ENCODE measurements at regions not wholly inside any gene's neighbourhood (a gene's known extent, or its start where the extent isn't known, plus 50 kb on each side); places are given as distances from the start of the nearest gene placed in this dataset.

DNA sequence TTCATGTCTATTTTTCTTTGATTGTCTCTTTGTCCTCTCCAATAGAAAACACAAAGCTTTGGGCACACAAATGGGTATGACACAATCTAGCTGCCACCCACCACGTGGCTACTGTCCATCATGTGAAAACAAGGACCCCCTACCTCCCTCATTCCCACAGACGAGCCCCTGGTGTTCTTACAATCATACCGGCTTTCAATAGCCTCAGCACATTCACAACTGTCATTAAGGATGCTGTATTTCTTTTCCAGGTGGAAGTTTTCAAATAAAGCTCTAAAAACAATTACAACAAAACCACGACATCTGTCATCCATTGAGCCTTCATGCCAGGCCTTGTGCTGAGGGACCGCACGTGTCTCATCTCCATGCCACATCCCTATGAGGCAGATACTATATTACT is 552.6 kb upstream of the ADAMTS9 start:
- TF ChIP-seq CTCF (IDR thresholded peaks at IDR 0.05): no peak
- no peak for TF ChIP-seq EP300 (IDR thresholded peaks at IDR 0.05)

Data from gastroesophageal sphincter (tissue), 3 donors.